ENCODE measurements at regions not wholly inside any gene's neighbourhood (a gene's known extent, or its start where the extent isn't known, plus 50 kb on each side); places are given as distances from the start of the nearest gene placed in this dataset.

- H3K27ac Mint-ChIP-seq, result no peak overlapping the region
- no peaks in the 10 kb centered on the region for H3K9me3 Mint-ChIP-seq (ENCODE audit: low read depth)
- no peaks in the 10 kb centered on the region for H3K36me3 Mint-ChIP-seq (ENCODE audit: insufficient read depth)
- H3K27me3 Mint-ChIP-seq, result no peaks in the 10 kb centered on the region
- TF ChIP-seq CTCF (IDR thresholded peaks at IDR 0.05; ENCODE audit: unreplicated experiment), result no peak
- peaks cover 25% of the 10 kb centered on the region for H3K4me1 Mint-ChIP-seq (ENCODE audit: low read depth)
- no peak for DNase-seq (ENCODE audit: low spot score, unreplicated experiment)
- H3K4me3 Mint-ChIP-seq (ENCODE audit: low read depth), result no peak overlapping the region
Observed at GRCh38 chr3:116566478-116566960, 121.2 kb upstream of the LSAMP start.

- Mint-ChIP-seq H3K4me1 (ENCODE audit: low read depth) (peaks cover 22% of the 10 kb centered on the region), H3K27me3 (no peaks in the 10 kb centered on the region), H3K9me3 (ENCODE audit: low read depth) (peaks cover 7% of the 10 kb centered on the region), H3K27ac (no peak overlapping the region), H3K4me3 (ENCODE audit: low read depth) (no peak overlapping the region), H3K36me3 (ENCODE audit: insufficient read depth) (no peaks in the 10 kb centered on the region)
- TF ChIP-seq CTCF (IDR thresholded peaks at IDR 0.05; ENCODE audit: unreplicated experiment), result no peak
- no peak for DNase-seq (ENCODE audit: low spot score, unreplicated experiment)
Observed at GRCh38 chr3:116569611-116570010, 124.3 kb upstream of the LSAMP start.

- Mint-ChIP-seq H3K36me3 (ENCODE audit: insufficient read depth) (no peaks in the 10 kb centered on the region), H3K27ac (no peak overlapping the region), H3K27me3 (no peaks in the 10 kb centered on the region), H3K9me3 (ENCODE audit: low read depth) (no peaks in the 10 kb centered on the region), H3K4me3 (ENCODE audit: low read depth) (no peak overlapping the region), H3K4me1 (ENCODE audit: low read depth) (peaks cover 2% of the 10 kb centered on the region)
- peak; percentile 11 for DNase-seq (ENCODE audit: low spot score, unreplicated experiment)
- no peak for TF ChIP-seq CTCF (IDR thresholded peaks at IDR 0.05; ENCODE audit: unreplicated experiment)
Observed at GRCh38 chr3:116579840-116580239, 129.7 kb upstream of the TUSC7 start.

GRCh38 chr3:116586285-116586944, 123.2 kb upstream of the TUSC7 start:
- TF ChIP-seq CTCF (IDR thresholded peaks at IDR 0.05; ENCODE audit: unreplicated experiment), result no peak
- H3K4me1 Mint-ChIP-seq (ENCODE audit: low read depth), result peaks cover 4% of the 10 kb centered on the region
- DNase-seq (ENCODE audit: low spot score, unreplicated experiment), result no peak
- H3K4me3 Mint-ChIP-seq (ENCODE audit: low read depth), result no peak overlapping the region
- H3K36me3 Mint-ChIP-seq (ENCODE audit: insufficient read depth), result no peaks in the 10 kb centered on the region
- H3K27ac Mint-ChIP-seq, result no peak overlapping the region
- no peaks in the 10 kb centered on the region for H3K27me3 Mint-ChIP-seq
- H3K9me3 Mint-ChIP-seq (ENCODE audit: low read depth), result no peaks in the 10 kb centered on the region

- no peak for TF ChIP-seq CTCF (IDR thresholded peaks at IDR 0.05; ENCODE audit: unreplicated experiment)
- H3K27me3 Mint-ChIP-seq, result no peaks in the 10 kb centered on the region
Observed at GRCh38 chr3:116591236-116591635, 118.3 kb upstream of the TUSC7 start.

More at GRCh38 chr3:116591236-116591635, 118.3 kb upstream of the TUSC7 start:
- DNase-seq (ENCODE audit: low spot score, unreplicated experiment), result no peak
- Mint-ChIP-seq H3K4me1 (ENCODE audit: low read depth) (no peaks in the 10 kb centered on the region), H3K27ac (no peak overlapping the region), H3K4me3 (ENCODE audit: low read depth) (no peak overlapping the region), H3K9me3 (ENCODE audit: low read depth) (no peaks in the 10 kb centered on the region), H3K36me3 (ENCODE audit: insufficient read depth) (no peaks in the 10 kb centered on the region)

All from progenitor cell of endocrine pancreas (in vitro differentiated cells).